Panc1 (cell line): ENCODE measurements at regions not wholly inside any gene's neighbourhood (a gene's known extent, or its start where the extent isn't known, plus 50 kb on each side); places are given as distances from the start of the nearest gene placed in this dataset.

ENCODE experiments used
- ATAC-seq: fragments of 200-7000 bp; cut with Tn5 transposase; 2 replicates; pipeline ENCODE4 v1.9.1; 2020; ENCODE audit warnings: mild to moderate bottlenecking, moderate library complexity
- BruUV-seq: library from RNA; stranded (reverse); fragments of 400-500 nt; replicated peaks from 2 replicates; lab custom pipeline; 2021; lab: Mats Ljungman, UMichigan
- CTCF ChIA-PET: fragments of 300-600 bp; sonication (Branson Sonifier 250); formaldehyde crosslinking; loops from one replicate; lab custom pipeline; 2022; ENCODE audit warnings: antibody characterized with exemption; lab: Charles Lee
- POLR2A ChIA-PET: fragments of 300-600 bp; sonication (Branson Sonifier 250); formaldehyde crosslinking; loops from one replicate; lab custom pipeline; 2022; ENCODE audit warnings: antibody characterized with exemption; lab: Charles Lee
- DNase-seq: peaks from one replicate; pipeline ENCODE4 v3.0.0-alpha.2; 2010; ENCODE audit warnings: low read depth, low spot score
- H3K27ac ChIP-seq: 2 replicates; pipeline ENCODE4 v1.5.1; 2011; ENCODE audit warnings: mild to moderate bottlenecking, low read length, inconsistent platforms
- H3K27me3 ChIP-seq: fragments of 200-500 bp; sonication (Bioruptor generic); 2 replicates; pipeline ENCODE4 v1.6.0; 2014; ENCODE audit warnings: low read length, inconsistent platforms; ENCODE audit not compliant: control insufficient read depth, insufficient read depth
- H3K36me3 ChIP-seq: fragments of 200-500 bp; sonication (Bioruptor generic); 2 replicates; pipeline ENCODE4 v1.5.1; 2014; ENCODE audit warnings: inconsistent platforms, mild to moderate bottlenecking, low read length, moderate library complexity; ENCODE audit not compliant: control insufficient read depth, insufficient read depth
- H3K4me1 ChIP-seq: 2 replicates; pipeline ENCODE4 v1.5.1; 2011; ENCODE audit warnings: inconsistent platforms, mild to moderate bottlenecking, low read length, moderate library complexity; ENCODE audit not compliant: control insufficient read depth, insufficient read depth
- H3K4me3 ChIP-seq, 2 experiments: 2 replicates each; pipeline ENCODE4 v1.5.1; 2011 to 2012; ENCODE audit warnings: low read depth in 2 of 2, low read length in 2 of 2, mild to moderate bottlenecking in 2 of 2, inconsistent platforms in 1 of 2, moderate library complexity in 1 of 2
- H3K9me3 ChIP-seq: fragments of 200-500 bp; sonication (Bioruptor generic); 2 replicates; pipeline ENCODE4 v1.5.1; 2014; ENCODE audit warnings: low read depth, mild to moderate bottlenecking, inconsistent platforms, low read length, moderate library complexity; ENCODE audit not compliant: control insufficient read depth, insufficient read depth
- CTCF ChIP-seq: fragments of 450-650 bp; IDR thresholded peaks from 2 replicates; pipeline ENCODE4 v1.5.1; 2017; ENCODE audit warnings: mild to moderate bottlenecking
- POLR2AphosphoS5 ChIP-seq: IDR thresholded peaks from 2 replicates; pipeline ENCODE4 v1.6.1; 2012; ENCODE audit warnings: mild to moderate bottlenecking, low read depth, low read length, moderate library complexity
- REST ChIP-seq, 2 experiments: IDR thresholded peaks; 2 replicates each; pipeline ENCODE4 v1.6.1; 2011 to 2012; ENCODE audit warnings: low read depth in 2 of 2, control low read depth in 1 of 2, low read length in 1 of 2, mild to moderate bottlenecking in 1 of 2, moderate library complexity in 1 of 2; ENCODE audit not compliant: insufficient read depth in 1 of 2
- SIN3A ChIP-seq: IDR thresholded peaks from 2 replicates; pipeline ENCODE4 v1.6.1; 2012; ENCODE audit warnings: low read depth, mild to moderate bottlenecking, low read length, moderate library complexity, borderline replicate concordance; ENCODE audit not compliant: insufficient read depth
- TCF7L2 ChIP-seq: IDR thresholded peaks from 2 replicates; pipeline ENCODE4 v1.6.1; 2011; ENCODE audit warnings: mild to moderate bottlenecking, low read depth, low read length, inconsistent platforms
- in situ Hi-C: cut with HindIII; loops from 2 replicates; pipeline ENCODE4 v1.10.0; 2016; ENCODE audit warnings: low sequenced_read_pairs, low pct_unique_long_range_greater_than_20kb
- intact Hi-C: fragments of 100-400 bp; cut with micrococcal nuclease; formaldehyde crosslinking; loops from one replicate; pipeline ENCODE4 v1.10.0; 2022; ENCODE audit not compliant: unreplicated experiment

- TF ChIP-seq REST (IDR thresholded peaks at IDR 0.05; ENCODE audit: insufficient read depth in 1 of 2, low read depth in 2 of 2, low read length in 1 of 2): no peak
- no peak for TF ChIP-seq TCF7L2
- TF ChIP-seq SIN3A: no peak
- no peak for TF ChIP-seq CTCF
- no peak for TF ChIP-seq POLR2AphosphoS5
- BruUV-seq: no TSS peak
- POLR2A ChIA-PET: no interaction called here
- in situ Hi-C loops (no loop called here), intact Hi-C loops (no loop called here)
- 0 out of 2 replicates have a peak, but pooled peaks cover 3% of the 10 kb centered on the region for H3K9me3 ChIP-seq
- H3K27ac ChIP-seq: peak overlapping the region; percentile 23; the same call in 1 of the 2 replicates
- H3K4me1 ChIP-seq: no peaks in the 10 kb centered on the region; the same call in 1 of the 2 replicates
- no peaks in the 10 kb centered on the region for H3K36me3 ChIP-seq
- H3K4me3 ChIP-seq: no peak overlapping the region
- no peak for ATAC-seq
- no peak for DNase-seq
- CTCF ChIA-PET: no interaction called here
- H3K27me3 ChIP-seq: no peaks in the 10 kb centered on the region
Observed at GRCh38 chr12:43104494-43104893, 447.5 kb downstream of the ADAMTS20 start.

- Histone ChIP-seq H3K27ac (no peak overlapping the region; the same call in 1 of the 2 replicates), H3K9me3 (0 out of 2 replicates have a peak, but pooled peaks cover 3% of the 10 kb centered on the region), H3K36me3 (no peaks in the 10 kb centered on the region), H3K4me1 (no peaks in the 10 kb centered on the region; the same call in 1 of the 2 replicates), H3K4me3 (no peak overlapping the region), H3K27me3 (no peaks in the 10 kb centered on the region)
- in situ Hi-C loops: no loop called here
- BruUV-seq: no TSS peak
- ATAC-seq (no peak), DNase-seq (no peak)
- ChIA-PET POLR2A (no interaction called here), CTCF (no interaction called here)
- intact Hi-C loops: no loop called here
- TF ChIP-seq TCF7L2 (no peak), CTCF (no peak), SIN3A (no peak), POLR2AphosphoS5 (no peak), REST (IDR thresholded peaks at IDR 0.05; ENCODE audit: insufficient read depth in 1 of 2, low read depth in 2 of 2, low read length in 1 of 2) (no peak)
Observed at GRCh38 chr12:43103866-43104265, 448.1 kb downstream of the ADAMTS20 start.
